ENCODE measurements at regions not wholly inside any gene's neighbourhood (a gene's known extent, or its start where the extent isn't known, plus 50 kb on each side); places are given as distances from the start of the nearest gene placed in this dataset.

GRCh38 chr5:88393042-88393441 lies 124.4 kb upstream of the TMEM161B start:
- no peak for TF ChIP-seq CTCF (IDR thresholded peaks at IDR 0.05)
- no peak for TF ChIP-seq POLR2A (IDR thresholded peaks at IDR 0.05)
